ENCODE measurements at regions not wholly inside any gene's neighbourhood (a gene's known extent, or its start where the extent isn't known, plus 50 kb on each side); places are given as distances from the start of the nearest gene placed in this dataset.

- TF ChIP-seq CTCF (IDR thresholded peaks at IDR 0.05) (no peak), ZFX (IDR thresholded peaks at IDR 0.05; ENCODE audit: borderline replicate concordance) (no peak)
These were observed 272.7 kb upstream of the MBL2 start for GRCh38 chr10:53045315-53045714.

All from 22Rv1 (cell line).